ENCODE measurements at regions not wholly inside any gene's neighbourhood (a gene's known extent, or its start where the extent isn't known, plus 50 kb on each side); places are given as distances from the start of the nearest gene placed in this dataset.

- TF ChIP-seq CTCF (IDR thresholded peaks at IDR 0.05) (no peak), EP300 (IDR thresholded peaks at IDR 0.05; ENCODE audit: low read depth) (no peak), POLR2A (IDR thresholded peaks at IDR 0.05) (no peak), POLR2AphosphoS5 (IDR thresholded peaks at IDR 0.05) (no peak)
Observed at GRCh38 chr2:138329162-138329561, 172.4 kb upstream of the SPOPL start.

All from transverse colon (tissue), 4 donors.